ENCODE measurements at regions not wholly inside any gene's neighbourhood (a gene's known extent, or its start where the extent isn't known, plus 50 kb on each side); places are given as distances from the start of the nearest gene placed in this dataset.
"Not testable (repeated sequence)": the region's sequence is repeated elsewhere in the genome, so short reads cannot be mapped to it uniquely, and the experiment has no call there.

DNA sequence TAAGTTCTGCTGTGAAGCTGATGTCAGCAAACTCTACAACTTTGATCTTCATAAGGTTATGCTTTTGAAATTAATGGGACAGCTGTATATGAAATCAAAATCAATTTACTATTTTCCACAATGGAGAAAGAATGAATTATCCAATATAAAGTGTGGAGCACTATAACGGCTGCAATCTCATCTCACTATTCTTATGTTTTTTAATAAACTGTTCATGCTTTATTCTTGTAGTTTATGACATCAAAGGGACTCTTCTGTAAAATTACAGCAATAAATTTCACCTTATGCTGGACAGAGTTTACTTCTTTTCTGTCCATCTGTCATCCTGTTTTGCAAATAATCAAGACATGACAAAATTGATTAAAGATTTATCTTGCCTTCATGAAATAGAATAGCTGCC lies 192.5 kb downstream of the TECRL start:
- DNase-seq (ENCODE audit: low read depth in 2 of 2) = no peak

DNA sequence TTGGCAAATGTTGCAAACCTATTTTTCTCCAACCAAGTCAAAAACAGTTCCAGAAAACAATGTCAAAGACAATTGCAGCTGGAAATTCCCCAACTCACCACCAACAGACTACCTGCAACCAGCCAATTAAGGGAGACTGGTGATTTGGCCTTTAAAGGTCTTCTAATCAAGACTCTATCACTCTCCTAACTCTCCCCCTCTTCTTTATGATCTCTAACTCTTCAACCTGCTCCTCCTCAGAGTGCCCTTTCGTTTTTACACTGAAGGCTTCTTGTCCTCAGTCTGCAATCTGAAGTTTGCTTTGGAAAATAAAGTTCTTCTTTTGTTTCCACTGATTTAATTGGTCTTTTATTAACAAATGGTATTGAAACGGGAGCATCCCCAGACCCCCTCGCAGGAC lies 203.9 kb downstream of the TECRL start:
- DNase-seq (ENCODE audit: low read depth in 2 of 2) = no peak

DNA sequence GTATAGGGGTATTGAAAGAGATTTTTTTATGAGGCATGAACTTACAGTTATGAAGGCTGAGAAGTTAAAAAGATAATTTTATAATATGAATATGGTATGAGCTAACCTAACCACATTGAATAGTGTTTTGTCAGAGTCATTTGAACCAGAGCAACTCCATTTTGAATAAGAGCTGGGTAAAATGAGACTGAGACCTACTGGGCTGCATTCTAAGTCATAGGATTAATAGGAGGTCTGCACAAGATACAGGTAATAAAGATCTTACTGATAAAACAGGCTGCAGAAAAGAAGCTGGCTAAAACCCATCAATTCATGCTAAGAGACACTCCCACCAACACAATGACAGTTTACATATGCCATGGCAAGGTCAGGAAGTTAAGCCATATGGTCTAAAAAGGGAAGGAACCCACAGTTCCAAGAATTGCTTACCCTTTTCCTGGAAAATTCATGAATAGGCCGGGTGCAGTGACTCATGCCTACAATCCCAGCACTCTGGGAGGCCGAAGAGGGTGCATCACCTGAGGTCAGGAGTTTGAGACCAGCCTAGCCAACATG lies 209.2 kb downstream of the TECRL start:
- DNase-seq (ENCODE audit: low read depth in 2 of 2) = no peak

DNA sequence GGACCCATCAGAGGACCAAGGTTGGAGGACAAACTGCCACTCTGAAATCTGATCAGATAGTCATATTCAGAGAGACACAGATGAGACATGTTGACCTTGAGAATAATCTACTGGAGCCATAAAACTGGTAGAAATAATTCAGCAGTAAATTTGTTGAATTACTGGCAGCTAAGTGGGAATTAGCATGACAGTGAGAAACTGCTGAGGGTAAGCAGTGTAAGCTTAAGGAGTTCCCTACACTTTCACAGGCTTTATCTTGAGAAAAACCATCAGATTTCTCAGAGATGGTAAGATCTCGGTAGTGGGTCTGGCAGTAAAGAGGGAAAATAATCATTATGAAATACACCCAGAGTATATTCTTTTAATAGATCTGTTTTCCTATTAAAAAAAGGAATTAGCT lies 213.7 kb downstream of the TECRL start:
- DNase-seq (ENCODE audit: low read depth in 2 of 2) = no peak

DNA sequence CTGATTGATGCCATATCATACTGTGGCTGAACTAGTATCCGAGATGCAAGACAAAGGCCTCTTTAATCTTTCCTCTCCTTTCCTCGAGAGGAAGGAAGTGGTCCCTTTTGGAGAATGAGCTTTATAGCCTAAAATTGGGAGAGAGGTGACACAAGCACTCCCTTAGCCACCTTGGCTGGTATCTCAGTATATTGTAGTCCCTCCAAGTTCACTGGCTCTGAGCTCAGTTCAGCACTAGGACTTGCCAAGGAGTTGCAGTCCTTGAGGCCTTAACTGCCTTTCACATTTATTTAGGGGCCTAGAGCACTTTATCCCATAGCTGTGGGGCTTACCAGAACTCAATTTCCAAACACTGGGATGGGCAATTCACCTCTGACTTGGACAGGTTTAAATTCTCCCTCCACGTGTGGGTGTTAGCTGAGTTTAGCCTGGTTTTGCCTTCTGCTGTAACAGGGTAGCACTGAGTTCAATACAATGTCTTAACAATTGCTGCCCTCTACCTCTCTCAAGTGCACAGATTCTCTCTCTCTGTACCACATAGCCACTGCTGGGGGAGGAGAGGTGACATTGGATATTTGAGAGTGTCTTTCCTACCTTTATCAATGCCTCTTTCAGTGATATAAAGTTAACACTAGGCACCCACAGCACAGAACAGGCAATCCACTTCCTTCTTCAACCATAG lies 216.4 kb downstream of the TECRL start:
- no peak for DNase-seq (ENCODE audit: low read depth in 2 of 2)

DNA sequence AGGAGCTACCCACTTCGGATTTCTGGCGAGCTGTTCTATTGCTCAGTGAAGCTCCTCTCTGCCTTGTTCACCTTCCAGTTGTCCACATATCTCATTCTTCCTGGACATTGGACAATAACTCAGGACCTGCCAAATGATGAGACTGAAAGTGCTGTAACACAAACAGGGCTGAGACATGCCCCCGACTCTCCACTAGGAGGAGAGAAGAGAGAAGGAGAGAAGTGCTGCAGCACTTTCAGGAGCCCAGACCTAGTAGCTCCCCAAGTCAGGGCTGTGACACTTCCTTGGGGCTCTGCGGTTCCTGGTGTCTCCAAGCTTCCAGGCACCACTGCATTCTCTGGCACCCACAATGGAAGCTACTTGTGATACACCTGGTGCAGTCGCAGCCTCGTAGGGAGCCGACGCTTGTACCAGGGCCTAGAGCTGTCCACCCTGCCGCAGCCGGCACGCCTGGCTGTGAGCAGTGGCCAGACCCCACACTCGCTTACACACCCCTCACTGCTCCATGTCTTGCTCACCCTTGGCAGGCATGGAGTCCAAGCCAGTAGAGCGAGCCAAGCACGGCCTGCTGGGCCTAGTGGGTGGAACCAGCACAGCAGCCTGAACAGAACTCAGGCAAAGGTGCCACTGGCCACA lies 234.9 kb downstream of the TECRL start:
- DNase-seq (ENCODE audit: low read depth in 2 of 2) = no peak

DNA sequence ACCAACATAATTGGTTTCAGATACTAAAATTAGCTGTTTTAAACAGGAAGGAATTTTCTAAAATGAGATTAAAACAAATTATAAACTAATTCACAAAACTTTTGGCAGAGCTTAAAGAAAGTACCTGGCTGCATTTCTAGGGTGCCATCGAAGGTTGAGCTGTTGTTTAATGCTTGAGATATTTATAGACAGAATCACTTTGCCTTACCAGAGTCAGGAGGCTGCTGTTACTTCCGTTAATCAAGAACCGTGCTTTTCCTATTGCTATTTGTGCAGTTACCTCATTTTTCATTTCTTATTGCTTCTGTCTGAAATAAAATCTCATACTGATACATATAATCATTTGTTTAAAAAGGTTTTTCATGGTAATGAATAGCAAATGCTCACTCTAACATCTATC lies 242.9 kb downstream of the TECRL start:
- no peak for DNase-seq (ENCODE audit: low read depth in 2 of 2)

DNA sequence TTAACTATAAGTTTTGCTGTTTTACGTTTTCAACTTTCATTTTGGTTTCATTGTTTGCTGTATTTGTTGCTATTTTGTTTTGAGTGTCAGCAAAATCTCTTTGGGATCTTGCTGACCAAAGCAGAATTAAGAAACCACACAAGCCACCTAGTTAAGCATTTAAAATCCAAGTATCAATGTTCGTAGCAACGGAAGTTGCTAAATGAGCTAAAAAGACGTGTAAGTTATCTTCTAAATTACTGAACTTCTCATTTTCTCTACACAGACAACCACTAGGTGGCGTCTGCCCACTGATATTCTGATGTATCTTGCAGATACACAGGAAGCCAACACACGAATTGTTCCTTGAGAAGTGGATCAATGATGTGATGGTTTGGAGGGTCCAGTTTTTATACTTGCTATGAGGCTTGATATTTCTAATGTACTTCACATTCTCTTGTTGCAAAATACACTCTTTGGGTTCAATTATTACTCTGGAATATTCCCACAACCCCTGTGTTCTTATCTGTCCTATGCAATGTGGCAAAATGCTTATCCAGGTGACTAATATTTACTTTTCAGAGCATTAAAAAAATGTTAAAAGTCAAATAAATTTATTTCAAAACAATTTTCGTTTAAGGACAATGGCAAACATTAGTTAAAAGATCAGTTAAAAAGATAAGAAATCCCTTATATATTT lies 250.5 kb downstream of the TECRL start:
- DNase-seq (ENCODE audit: low read depth in 2 of 2) = peak in 1 of 2 donors; percentile 3

DNA sequence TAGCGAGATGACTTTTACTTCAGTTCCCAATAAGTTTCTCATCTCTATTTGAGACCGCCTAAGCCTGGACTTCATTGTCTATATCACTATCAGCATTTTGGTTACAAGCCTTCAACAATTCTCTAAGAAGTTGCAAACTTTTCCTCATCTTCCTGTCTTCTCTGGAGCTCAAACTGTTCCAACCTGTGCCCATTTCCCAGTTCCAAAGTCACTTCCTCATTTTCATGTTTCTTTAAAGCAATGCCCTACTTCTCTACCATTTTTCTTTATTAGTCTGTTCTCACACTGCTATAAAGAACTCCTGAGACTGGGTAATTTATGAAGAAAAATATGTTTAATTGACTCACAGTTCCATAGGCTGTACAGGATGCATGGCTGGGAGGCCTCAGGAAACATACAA lies 251.9 kb downstream of the TECRL start:
- no peak for DNase-seq (ENCODE audit: low read depth in 2 of 2)

DNA sequence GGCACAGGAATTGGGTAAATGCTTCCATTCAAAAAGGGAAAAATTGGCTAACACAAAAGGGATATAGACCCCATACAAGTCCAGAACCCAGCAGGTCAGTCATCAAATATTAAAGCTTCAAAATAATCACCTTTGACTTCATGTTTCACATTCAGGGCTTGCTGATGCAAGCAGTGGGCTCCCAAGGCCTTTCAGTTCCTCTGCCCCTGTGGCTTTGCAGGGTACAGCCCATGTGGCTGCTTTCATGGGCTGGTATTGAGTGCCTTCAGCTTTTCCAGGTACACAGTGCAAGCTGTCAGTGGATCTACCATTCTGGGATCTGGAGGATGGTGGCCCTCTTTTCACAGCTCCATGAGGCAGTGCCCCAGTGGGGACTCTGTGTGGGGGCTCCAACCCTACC lies 253.0 kb downstream of the TECRL start:
- DNase-seq (ENCODE audit: low read depth in 2 of 2) = no peak

DNA sequence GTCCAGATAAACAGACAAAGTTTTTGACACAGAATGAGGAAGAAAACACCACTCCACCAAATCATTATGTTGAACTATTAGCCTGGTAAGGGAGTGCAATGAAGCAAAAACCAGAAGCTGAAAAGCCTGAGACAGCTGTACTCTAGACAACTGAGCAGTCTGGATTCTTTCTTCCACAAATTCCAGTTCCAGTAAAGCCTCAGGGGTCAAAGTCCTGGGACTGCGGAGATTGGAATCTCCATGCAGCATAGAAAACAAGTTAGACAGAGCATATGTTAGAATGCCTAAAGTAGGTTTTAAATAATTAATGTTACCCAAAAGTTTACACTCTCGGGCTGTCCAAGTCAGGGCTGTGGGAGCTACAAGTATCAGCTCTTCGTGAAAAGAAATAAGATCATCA lies 263.2 kb downstream of the TECRL start:
- no peak for DNase-seq (ENCODE audit: low read depth in 2 of 2)

DNA sequence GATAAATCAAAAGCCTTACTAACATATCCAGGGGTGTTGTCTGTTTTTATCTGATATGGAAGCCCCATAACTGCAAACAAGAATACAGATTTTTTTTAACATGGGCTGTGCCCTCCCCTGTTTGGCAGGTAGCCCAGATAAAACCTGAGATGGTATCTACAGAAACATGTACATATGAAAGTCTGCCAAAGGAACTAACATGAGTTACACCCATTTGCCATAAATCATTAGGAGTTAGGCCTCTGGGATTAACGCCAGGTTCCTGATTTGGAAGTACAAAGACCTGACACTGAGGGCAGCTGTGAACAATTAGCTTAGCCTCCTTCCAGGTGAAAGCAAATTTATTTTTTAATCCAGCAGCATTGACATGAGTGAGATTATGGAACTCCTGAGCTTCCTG lies 264.3 kb downstream of the TECRL start:
- no peak for DNase-seq (ENCODE audit: low read depth in 2 of 2)

DNA sequence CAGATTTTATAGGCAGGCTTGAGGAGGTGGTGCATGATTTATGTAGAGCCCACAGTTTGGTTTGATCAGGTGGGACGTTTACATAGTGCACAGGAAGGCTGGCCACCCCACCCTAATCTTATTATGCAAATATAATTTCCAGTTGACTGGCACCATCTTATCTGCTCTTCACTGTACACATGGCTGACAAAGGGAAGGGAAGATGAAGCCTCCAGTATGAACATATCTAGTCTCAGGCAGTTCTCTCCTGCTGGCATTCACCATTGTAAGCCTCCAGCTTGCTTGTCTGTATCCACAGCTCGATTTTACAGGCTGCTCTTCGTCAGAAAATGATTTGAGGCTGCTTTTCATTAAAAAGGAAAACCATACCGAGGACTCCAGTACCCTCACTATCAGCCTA lies 278.3 kb downstream of the TECRL start:
- no peak for DNase-seq (ENCODE audit: low read depth in 2 of 2)

DNA sequence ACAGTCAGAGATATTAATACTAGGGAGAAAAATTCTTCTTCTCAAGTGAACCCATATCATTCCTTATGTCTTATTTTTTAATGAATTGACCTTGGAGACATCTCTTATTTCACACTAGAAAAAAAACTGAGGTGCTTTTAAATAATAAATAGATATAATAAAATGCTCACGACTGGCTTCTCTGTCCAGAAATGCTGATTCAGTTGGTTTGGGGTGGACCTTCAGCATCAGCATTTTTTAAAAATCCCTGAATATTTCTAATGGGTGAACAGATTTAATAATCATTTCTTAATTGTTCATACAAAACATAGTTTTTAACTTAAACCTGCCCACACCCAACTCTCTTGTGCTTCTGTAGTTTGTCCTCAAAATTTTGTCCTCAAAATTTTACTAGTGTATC lies 283.9 kb downstream of the TECRL start:
- DNase-seq (ENCODE audit: low read depth in 2 of 2) = no peak

DNA sequence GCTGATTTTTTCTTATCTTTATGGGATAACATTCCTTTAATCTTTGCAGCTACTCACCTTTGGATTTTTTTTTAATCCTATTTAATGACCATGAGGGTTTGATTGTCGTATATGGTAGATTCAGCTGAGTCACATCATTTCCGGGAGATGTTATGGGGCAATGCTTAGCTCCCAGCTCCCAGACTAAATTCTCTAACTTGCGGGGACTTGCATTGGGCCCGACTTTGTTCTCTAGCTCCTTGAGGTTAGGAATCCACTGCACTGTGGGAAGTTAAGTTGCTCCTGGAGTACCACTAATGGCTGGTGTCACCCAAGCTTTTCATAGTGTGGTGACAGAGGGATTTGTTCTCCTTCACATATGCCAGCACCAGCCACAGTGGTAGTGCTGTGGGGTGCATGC lies 287.4 kb downstream of the TECRL start:
- DNase-seq (ENCODE audit: low read depth in 2 of 2) = no peak

DNA sequence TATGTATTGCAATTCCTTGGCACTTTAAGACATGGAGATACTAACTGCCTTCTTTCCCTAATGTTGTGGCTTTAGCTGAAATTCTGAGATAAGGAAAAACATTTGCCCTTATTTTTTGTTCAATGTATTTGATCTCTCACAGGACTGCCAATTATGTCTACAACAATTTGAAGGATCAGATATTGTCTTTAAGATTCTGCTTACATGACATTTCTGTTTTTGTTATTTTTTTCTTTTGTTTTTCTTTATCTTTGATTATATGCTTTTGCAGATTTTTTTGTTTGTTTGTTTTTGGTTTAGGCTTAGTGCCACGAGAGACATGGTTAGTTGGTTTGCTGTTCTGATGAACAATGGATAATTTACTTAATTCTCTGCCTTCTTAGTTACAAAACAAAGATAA lies 303.3 kb downstream of the TECRL start:
- no peak for DNase-seq (ENCODE audit: low read depth in 2 of 2)

DNA sequence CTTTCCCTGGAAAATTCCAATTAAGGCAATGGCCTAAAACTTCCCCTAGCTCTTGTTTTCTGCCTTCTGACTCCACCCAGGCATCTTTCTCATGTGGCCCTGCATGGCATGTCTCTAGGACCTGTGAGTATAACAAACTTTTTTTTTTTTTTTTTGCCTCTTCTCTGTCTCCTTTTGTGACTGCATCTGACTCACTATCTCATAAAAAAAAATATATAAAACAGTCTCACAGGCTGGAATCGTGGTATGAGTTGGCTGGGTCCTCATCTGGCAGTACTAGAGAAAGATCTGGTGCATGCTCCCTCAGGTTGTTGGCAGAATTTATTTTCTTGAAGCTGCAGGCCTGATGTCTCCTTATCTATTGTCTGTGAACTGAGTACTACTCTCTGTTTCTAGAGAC lies 313.9 kb downstream of the TECRL start:
- no peak for DNase-seq (ENCODE audit: low read depth in 2 of 2)

DNA sequence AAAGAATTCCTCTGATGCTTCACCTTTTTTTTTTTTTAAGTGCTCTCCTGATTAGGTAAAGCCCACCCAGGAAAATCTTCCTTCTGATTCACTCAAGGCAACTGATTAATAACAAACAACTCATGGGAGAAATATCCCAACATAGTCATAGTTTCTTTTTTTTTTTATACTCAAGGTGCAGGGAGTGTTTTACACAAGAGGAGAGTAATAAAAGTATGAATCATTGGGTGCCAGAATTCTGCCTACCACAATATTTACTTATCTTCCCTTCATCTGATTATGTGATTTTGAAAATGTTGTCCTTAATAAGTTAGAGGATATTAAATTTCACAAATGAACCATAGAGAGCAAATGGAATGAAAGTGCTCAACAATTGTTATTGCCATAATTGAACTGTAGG lies 329.9 kb downstream of the TECRL start:
- no peak for DNase-seq (ENCODE audit: low read depth in 2 of 2)

DNA sequence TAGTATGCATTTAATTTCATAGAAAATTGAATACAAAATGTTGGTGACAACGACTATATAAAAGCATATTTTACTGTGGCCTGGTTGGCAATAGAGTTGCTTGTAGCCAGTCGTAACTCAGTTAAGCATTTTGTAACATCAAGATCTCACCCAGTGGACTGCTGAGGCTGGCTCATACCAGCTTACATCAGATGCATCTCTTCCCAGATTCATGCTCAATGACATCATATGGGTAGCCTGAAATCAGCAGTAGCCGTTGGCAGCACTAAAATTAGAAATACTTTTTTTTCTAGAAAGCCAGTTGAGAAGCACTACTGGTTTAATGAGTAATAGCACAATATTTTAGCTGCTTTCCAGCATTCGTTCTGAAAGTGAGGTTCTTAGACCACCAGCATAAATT lies 341.2 kb downstream of the TECRL start:
- DNase-seq (ENCODE audit: low read depth in 2 of 2) = no peak

DNA sequence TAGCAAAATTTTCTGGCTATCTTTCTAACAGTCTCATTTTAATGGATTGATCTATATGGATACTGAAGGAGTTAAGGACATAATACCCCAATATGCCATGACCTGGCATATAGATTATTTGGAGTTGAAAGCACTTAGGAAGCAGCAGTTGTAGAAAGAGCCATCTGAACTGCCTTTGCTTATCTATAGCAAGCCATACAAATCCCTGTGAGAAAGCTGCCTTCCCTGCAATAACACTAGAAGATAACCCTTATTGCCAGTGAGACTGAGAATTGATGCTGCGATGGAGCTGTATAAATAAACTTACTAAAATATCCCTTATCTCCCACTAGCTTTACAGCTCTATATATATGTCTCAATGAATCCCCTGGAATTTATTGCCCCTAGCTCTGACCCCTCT lies 346.3 kb downstream of the TECRL start:
- no peak for DNase-seq (ENCODE audit: low read depth in 2 of 2)

DNA sequence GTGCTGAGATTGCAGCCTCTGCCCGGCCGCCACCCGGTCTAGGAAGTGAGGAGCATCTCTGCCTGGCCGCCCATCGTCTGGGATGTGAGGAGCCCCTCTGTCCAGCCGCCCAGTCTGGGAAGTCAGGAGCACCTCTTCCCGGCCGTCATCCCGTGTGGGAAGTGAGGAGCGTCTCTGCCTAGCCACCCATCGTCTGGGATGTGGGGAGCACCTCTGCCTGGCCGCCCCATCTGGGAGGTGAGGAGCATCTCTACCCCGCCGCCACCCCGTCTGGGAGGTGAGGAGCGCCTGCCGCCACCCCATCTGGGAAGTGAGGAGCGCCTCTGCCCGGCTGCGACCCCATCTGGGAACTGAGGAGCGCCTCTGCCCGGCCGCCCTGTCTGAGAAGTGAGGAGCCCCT lies 372.2 kb downstream of the TECRL start:
- not testable (repeated sequence) for DNase-seq (ENCODE audit: low read depth in 2 of 2)

DNA sequence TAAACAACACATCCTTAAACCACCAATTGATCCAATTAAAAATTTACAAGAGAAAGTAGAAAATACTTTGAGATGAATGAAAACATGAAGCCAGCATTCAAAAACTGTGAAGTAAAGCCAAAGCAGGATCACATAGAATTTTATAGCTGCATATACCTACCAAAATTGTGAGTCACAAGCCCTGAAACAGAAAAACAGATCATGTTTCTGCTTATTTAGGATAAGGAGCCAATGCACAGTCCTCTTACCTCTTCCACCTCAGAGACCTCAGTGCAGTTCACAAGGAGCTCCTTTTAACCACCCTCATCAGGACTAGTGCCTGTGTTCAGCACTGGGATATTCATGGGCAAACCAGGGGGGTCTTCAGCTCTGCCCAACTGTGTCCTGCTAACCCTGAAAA lies 386.7 kb downstream of the TECRL start:
- no peak for DNase-seq (ENCODE audit: low read depth in 2 of 2)

DNA sequence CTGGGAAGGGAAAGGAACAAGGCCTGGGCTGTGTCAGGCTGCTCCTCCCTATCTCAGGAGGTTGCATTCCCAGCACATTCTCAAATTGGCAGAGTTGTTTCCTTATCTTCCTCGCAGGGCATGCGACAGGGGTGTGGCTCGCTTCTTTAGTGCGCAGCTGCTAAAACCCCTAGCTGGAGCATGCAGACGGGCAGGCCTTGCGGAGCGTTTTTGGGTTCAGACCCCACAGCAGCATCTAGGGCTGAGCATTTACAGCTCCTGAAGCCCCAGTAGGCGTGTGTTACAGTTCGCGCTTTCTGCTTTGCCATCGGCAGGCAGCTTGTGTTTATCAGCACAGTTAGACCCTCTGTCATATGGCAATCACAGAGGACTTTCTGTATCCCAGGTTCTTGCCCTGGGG lies 392.4 kb downstream of the TECRL start:
- no peak for DNase-seq (ENCODE audit: low read depth in 2 of 2)
